GM12872 (cell line): ENCODE measurements at regions not wholly inside any gene's neighbourhood (a gene's known extent, or its start where the extent isn't known, plus 50 kb on each side); places are given as distances from the start of the nearest gene placed in this dataset.

ENCODE experiments used
- CTCF ChIP-seq: IDR thresholded peaks from 3 replicates; pipeline ENCODE4 v1.5.1; 2011; ENCODE audit warnings: low read depth, mild to moderate bottlenecking, low read length, moderate library complexity; ENCODE audit not compliant: insufficient read depth

GRCh38 chr4:20432088-20432487 is 180.4 kb downstream of the SLIT2 start:
- no peak for TF ChIP-seq CTCF

- TF ChIP-seq CTCF = no peak
These were observed 181.5 kb downstream of the SLIT2 start for GRCh38 chr4:20433097-20433705.

GRCh38 chr4:20440170-20440569 is 188.5 kb downstream of the SLIT2 start:
- TF ChIP-seq CTCF = no peak

GRCh38 chr4:20443015-20443805 is 191.5 kb downstream of the SLIT2 start:
- TF ChIP-seq CTCF = no peak

- TF ChIP-seq CTCF = no peak
These were observed 193.1 kb downstream of the SLIT2 start for GRCh38 chr4:20444599-20445337.

GRCh38 chr4:20445933-20446723 is 194.4 kb downstream of the SLIT2 start:
- no peak for TF ChIP-seq CTCF

- no peak for TF ChIP-seq CTCF
These were observed 195.4 kb downstream of the SLIT2 start for GRCh38 chr4:20447103-20447502.
